Endodermal cell (in vitro differentiated cells): ENCODE measurements at regions not wholly inside any gene's neighbourhood (a gene's known extent, or its start where the extent isn't known, plus 50 kb on each side); places are given as distances from the start of the nearest gene placed in this dataset.

Experiments used
- DNase-seq: peaks from one replicate; pipeline ENCODE4 v3.0.0-alpha.2; 2017
- H3K27ac ChIP-seq: 2 replicates; pipeline ENCODE4 v1.5.1; 2013; ENCODE audit warnings: mild to moderate bottlenecking, low read depth, low read length, moderate library complexity
- H3K27me3 ChIP-seq: 2 replicates; pipeline ENCODE4 v1.6.1; 2013; ENCODE audit warnings: mild to moderate bottlenecking, low read length, moderate library complexity; ENCODE audit not compliant: insufficient read depth, control insufficient read depth, poor library complexity, severe bottlenecking
- H3K36me3 ChIP-seq: 2 replicates; pipeline ENCODE4 v1.7.0; 2013; ENCODE audit warnings: mild to moderate bottlenecking, low read length, moderate library complexity; ENCODE audit not compliant: control insufficient read depth, insufficient read depth
- H3K4me1 ChIP-seq: one replicate; pipeline ENCODE4 v1.7.0; 2013; ENCODE audit warnings: low read length; ENCODE audit not compliant: control insufficient read depth, insufficient read depth
- H3K4me3 ChIP-seq: 2 replicates; pipeline ENCODE4 v1.5.1; 2013; ENCODE audit warnings: mild to moderate bottlenecking, low read length, moderate library complexity
- H3K9ac ChIP-seq: 2 replicates; pipeline ENCODE4 v1.6.1; 2013; ENCODE audit warnings: mild to moderate bottlenecking, low read length, moderate library complexity; ENCODE audit not compliant: poor library complexity, severe bottlenecking; ENCODE audit errors: extremely low read depth
- H3K9me3 ChIP-seq: 2 replicates; pipeline ENCODE4 v1.6.1; 2013; ENCODE audit warnings: mild to moderate bottlenecking, low read length, moderate library complexity; ENCODE audit not compliant: control insufficient read depth
- H3K27ac Mint-ChIP-seq: 2 replicates; pipeline ENCODE4 v1.8.0; 2020; ENCODE audit warnings: mixed read lengths
- H3K27me3 Mint-ChIP-seq: 2 replicates; pipeline ENCODE4 v1.8.0; 2021; ENCODE audit warnings: mild to moderate bottlenecking, mixed read lengths; ENCODE audit not compliant: insufficient read depth
- H3K36me3 Mint-ChIP-seq: 2 replicates; pipeline ENCODE4 v1.8.0; 2020; ENCODE audit warnings: low read depth, mixed read lengths
- H3K4me1 Mint-ChIP-seq: 2 replicates; pipeline ENCODE4 v1.8.0; 2020; ENCODE audit warnings: mixed read lengths
- H3K4me3 Mint-ChIP-seq: 2 replicates; pipeline ENCODE4 v1.8.0; 2020; ENCODE audit warnings: mild to moderate bottlenecking, moderate library complexity, mixed read lengths
- H3K9me3 Mint-ChIP-seq: 2 replicates; pipeline ENCODE4 v1.8.0; 2020; ENCODE audit warnings: mild to moderate bottlenecking, mixed read lengths
- CTCF ChIP-seq: fragments of 200-600 bp; sonication (generic); conservative IDR thresholded peaks from 2 replicates; pipeline ENCODE4 v1.5.0; 2021; ENCODE audit warnings: antibody characterized with exemption, mild to moderate bottlenecking
- WGBS, 2 experiments: methylation state at CpG; one replicate each; pipeline versions ENCODE4 v1.1.5 to v1.1.7; 2013; ENCODE audit warnings: missing lambda C conversion rate in 2 of 2, mixed read lengths in 1 of 2; ENCODE audit not compliant: insufficient coverage in 1 of 2, insufficient read length in 1 of 2; 5-methylcytosine and 5-hydroxymethylcytosine counted together

- no peaks in the 10 kb centered on the region for H3K9me3 Mint-ChIP-seq
- Histone ChIP-seq H3K4me3 (no peak overlapping the region), H3K27ac (no peak overlapping the region), H3K36me3 (no peaks in the 10 kb centered on the region), H3K9ac (no peak overlapping the region), H3K9me3 (no peaks in the 10 kb centered on the region), H3K27me3 (no peaks in the 10 kb centered on the region), H3K4me1 (no peaks in the 10 kb centered on the region)
- no peaks in the 10 kb centered on the region for H3K4me1 Mint-ChIP-seq
- no peak overlapping the region for H3K27ac Mint-ChIP-seq
- no peak overlapping the region for H3K4me3 Mint-ChIP-seq
- DNase-seq: no peak
- no peaks in the 10 kb centered on the region for H3K27me3 Mint-ChIP-seq
- no peak for TF ChIP-seq CTCF
- no peaks in the 10 kb centered on the region for H3K36me3 Mint-ChIP-seq
- 84% methylated on average over 4 of the region's 4 CpGs; no CpG with 5 or more reads in 1 of the 2 experiments for WGBS, 2 experiments
These were observed 1727.3 kb downstream of the SUCLG1 start for GRCh38 chr2:82731824-82732223.

GRCh38 chr2:82730811-82731210, 1728.3 kb downstream of the SUCLG1 start:
- Histone ChIP-seq H3K36me3 (no peaks in the 10 kb centered on the region), H3K9me3 (no peaks in the 10 kb centered on the region), H3K4me1 (no peaks in the 10 kb centered on the region), H3K9ac (no peak overlapping the region), H3K27ac (no peak overlapping the region), H3K27me3 (no peaks in the 10 kb centered on the region), H3K4me3 (no peak overlapping the region)
- no peak overlapping the region for H3K4me3 Mint-ChIP-seq
- no peaks in the 10 kb centered on the region for H3K4me1 Mint-ChIP-seq
- no peak overlapping the region for H3K27ac Mint-ChIP-seq
- no peaks in the 10 kb centered on the region for H3K36me3 Mint-ChIP-seq
- no peak for DNase-seq
- WGBS, 2 experiments: 80 to 92% methylated on average over 1 of the region's 1 CpG
- H3K9me3 Mint-ChIP-seq: no peaks in the 10 kb centered on the region
- no peaks in the 10 kb centered on the region for H3K27me3 Mint-ChIP-seq
- no peak for TF ChIP-seq CTCF

- H3K9ac ChIP-seq: no peak overlapping the region
- no peak overlapping the region for H3K4me3 ChIP-seq
- no peaks in the 10 kb centered on the region for H3K9me3 ChIP-seq
- Mint-ChIP-seq H3K27me3 (no peaks in the 10 kb centered on the region), H3K4me3 (no peak overlapping the region), H3K27ac (no peak overlapping the region), H3K9me3 (no peaks in the 10 kb centered on the region), H3K4me1 (no peaks in the 10 kb centered on the region), H3K36me3 (no peaks in the 10 kb centered on the region)
- no peaks in the 10 kb centered on the region for H3K36me3 ChIP-seq
- no peaks in the 10 kb centered on the region for H3K27me3 ChIP-seq
- no peak overlapping the region for H3K27ac ChIP-seq
- H3K4me1 ChIP-seq: no peaks in the 10 kb centered on the region
- 96% methylated on average over 2 of the region's 2 CpGs; no CpG with 5 or more reads in 1 of the 2 experiments for WGBS, 2 experiments
- TF ChIP-seq CTCF: no peak
- no peak for DNase-seq
These were observed 1731.0 kb downstream of the SUCLG1 start for GRCh38 chr2:82728090-82728489.
